HG03571 (cell line): ENCODE measurements at regions not wholly inside any gene's neighbourhood (a gene's known extent, or its start where the extent isn't known, plus 50 kb on each side); places are given as distances from the start of the nearest gene placed in this dataset.

ENCODE experiments used
- ATAC-seq: cut with Tn5 transposase; IDR thresholded peaks from one replicate; pipeline ENCODE4 v1.9.1; 2021; ENCODE audit not compliant: unreplicated experiment

- no peak for ATAC-seq
Observed at GRCh38 chr3:24639481-24640329, 145.1 kb upstream of the THRB start.

GRCh38 chr3:24640330-24640877 lies 145.8 kb upstream of the THRB start:
- ATAC-seq: no peak

GRCh38 chr3:24641628-24642027 lies 147.0 kb upstream of the THRB start:
- no peak for ATAC-seq

GRCh38 chr3:24645047-24645446 lies 150.4 kb upstream of the THRB start:
- ATAC-seq: no peak

GRCh38 chr3:24646790-24647189 lies 152.1 kb upstream of the THRB start:
- no peak for ATAC-seq

GRCh38 chr3:24648063-24648462 lies 153.4 kb upstream of the THRB start:
- ATAC-seq: no peak

- ATAC-seq: no peak
Observed at GRCh38 chr3:24650839-24651238, 156.2 kb upstream of the THRB start.

- no peak for ATAC-seq
Observed at GRCh38 chr3:24657870-24658510, 163.3 kb upstream of the THRB start.

GRCh38 chr3:24661175-24661584 lies 166.5 kb upstream of the THRB start:
- no peak for ATAC-seq

- ATAC-seq: no peak
Observed at GRCh38 chr3:24662449-24663345, 168.0 kb upstream of the THRB start.

GRCh38 chr3:24663406-24663805 lies 168.8 kb upstream of the THRB start:
- ATAC-seq: no peak

GRCh38 chr3:24668039-24668438 lies 173.4 kb upstream of the THRB start:
- no peak for ATAC-seq

GRCh38 chr3:24670871-24671270 lies 176.2 kb upstream of the THRB start:
- no peak for ATAC-seq

- no peak for ATAC-seq
Observed at GRCh38 chr3:24673596-24673995, 178.9 kb upstream of the THRB start.

- ATAC-seq: no peak
Observed at GRCh38 chr3:24674261-24674660, 179.6 kb upstream of the THRB start.

- ATAC-seq: no peak
Observed at GRCh38 chr3:24678021-24678420, 183.4 kb upstream of the THRB start.

- no peak for ATAC-seq
Observed at GRCh38 chr3:24678421-24678865, 183.8 kb upstream of the THRB start.

GRCh38 chr3:24679429-24679828 lies 184.8 kb upstream of the THRB start:
- no peak for ATAC-seq

GRCh38 chr3:24680214-24680967 lies 185.7 kb upstream of the THRB start:
- ATAC-seq: peak; percentile 84

- no peak for ATAC-seq
Observed at GRCh38 chr3:24682141-24682547, 187.5 kb upstream of the THRB start.
